IMR-90 (cell line): ENCODE measurements at regions not wholly inside any gene's neighbourhood (a gene's known extent, or its start where the extent isn't known, plus 50 kb on each side); places are given as distances from the start of the nearest gene placed in this dataset.

Source experiments
- ATAC-seq: fragments of 200-7000 bp; cut with Tn5 transposase; 2 replicates; pipeline ENCODE4 v1.9.1; 2020; ENCODE audit warnings: low read depth, mild to moderate bottlenecking, moderate library complexity
- BruUV-seq: library from RNA; stranded (reverse); fragments of 400-500 nt; replicated peaks from 2 replicates; lab custom pipeline; 2021; lab: Mats Ljungman, UMichigan
- CTCF ChIA-PET: fragments of 300-600 bp; formaldehyde crosslinking; extraction: SDS; loops from one replicate; lab custom pipeline; 2021; ENCODE audit warnings: antibody characterized with exemption; lab: Yijun Ruan, JAX
- POLR2A ChIA-PET: fragments of 300-600 bp; sonication (Branson Sonifier 250); formaldehyde crosslinking; loops from one replicate; lab custom pipeline; 2022; ENCODE audit warnings: antibody characterized with exemption; ENCODE audit not compliant: unreplicated experiment; lab: Charles Lee
- DNase-seq: peaks from one replicate; pipeline ENCODE4 v3.0.0; 2013
- H2AFZ ChIP-seq: replicated peaks from 2 replicates; pipeline ENCODE3; 2013; ENCODE audit warnings: low read length, mild to moderate bottlenecking; ENCODE audit not compliant: poor library complexity
- H2AK5ac ChIP-seq: 2 replicates; pipeline ENCODE4 v1.6.1; 2013; ENCODE audit warnings: low read depth, low read length, inconsistent platforms
- H2AK9ac ChIP-seq: replicated peaks from 2 replicates; pipeline ENCODE3; 2013; ENCODE audit warnings: mild to moderate bottlenecking, low read depth, low read length, moderate library complexity; ENCODE audit not compliant: poor library complexity
- H2BK120ac ChIP-seq: 2 replicates; pipeline ENCODE4 v1.6.1; 2013; ENCODE audit warnings: low read depth, low read length, inconsistent platforms
- H2BK15ac ChIP-seq: 3 replicates; pipeline ENCODE4 v1.6.1; 2013; ENCODE audit warnings: low read depth, low read length, inconsistent platforms
- H2BK20ac ChIP-seq: 2 replicates; pipeline ENCODE4 v1.6.1; 2013; ENCODE audit warnings: low read depth, mild to moderate bottlenecking, inconsistent platforms, low read length, moderate library complexity
- H2BK5ac ChIP-seq: 2 replicates; pipeline ENCODE4 v1.6.1; 2013; ENCODE audit warnings: mild to moderate bottlenecking, low read depth, low read length, inconsistent platforms; ENCODE audit not compliant: poor library complexity, severe bottlenecking
- H3K14ac ChIP-seq: replicated peaks from 2 replicates; pipeline ENCODE4 v1.6.1; 2013; ENCODE audit warnings: low read depth, low read length, inconsistent platforms
- H3K18ac ChIP-seq: 2 replicates; pipeline ENCODE4 v1.6.1; 2013; ENCODE audit warnings: low read depth, low read length, control low read depth
- H3K23ac ChIP-seq: 2 replicates; pipeline ENCODE4 v1.6.1; 2013; ENCODE audit warnings: low read depth, low read length, inconsistent platforms
- H3K27ac ChIP-seq: 2 replicates; pipeline ENCODE4 v1.5.1; 2013; ENCODE audit warnings: mild to moderate bottlenecking, control low read depth, low read length; ENCODE audit not compliant: insufficient read depth
- H3K27me3 ChIP-seq: 2 replicates; pipeline ENCODE4 v1.6.1; 2013; ENCODE audit warnings: low read length; ENCODE audit not compliant: control insufficient read depth, insufficient read depth
- H3K36me3 ChIP-seq: 2 replicates; pipeline ENCODE4 v1.6.1; 2013; ENCODE audit warnings: low read length, mixed read lengths; ENCODE audit not compliant: control insufficient read depth, insufficient read depth
- H3K4ac ChIP-seq: 2 replicates; pipeline ENCODE4 v1.6.1; 2013; ENCODE audit warnings: low read depth, low read length, inconsistent platforms
- H3K4me1 ChIP-seq: 2 replicates; pipeline ENCODE4 v1.6.1; 2013; ENCODE audit warnings: low read length, mixed read lengths; ENCODE audit not compliant: control insufficient read depth, insufficient read depth
- H3K4me2 ChIP-seq: 2 replicates; pipeline ENCODE4 v1.6.1; 2013; ENCODE audit warnings: low read depth, mild to moderate bottlenecking, control low read depth, low read length, moderate library complexity
- H3K4me3 ChIP-seq: 2 replicates; pipeline ENCODE4 v1.5.1; 2013; ENCODE audit warnings: low read depth, mild to moderate bottlenecking, control low read depth, low read length, moderate library complexity; ENCODE audit not compliant: insufficient read depth
- H3K56ac ChIP-seq: 2 replicates; pipeline ENCODE4 v1.6.1; 2013; ENCODE audit warnings: low read length, inconsistent platforms; ENCODE audit not compliant: insufficient read depth; ENCODE audit errors: extremely low read depth
- H3K79me1 ChIP-seq, 2 experiments: 2 replicates each; pipeline ENCODE4 v1.6.1; 2013; ENCODE audit warnings: low read length in 2 of 2, inconsistent platforms in 1 of 2, low read depth in 1 of 2
- H3K9ac ChIP-seq: 2 replicates; pipeline ENCODE4 v1.6.1; 2013; ENCODE audit warnings: low read depth, low read length, control low read depth
- H3K9me1 ChIP-seq: 2 replicates; pipeline ENCODE4 v1.6.1; 2013; ENCODE audit warnings: low read length, inconsistent platforms; ENCODE audit not compliant: insufficient read depth
- H3K9me3 ChIP-seq: 2 replicates; pipeline ENCODE4 v1.6.1; 2013; ENCODE audit warnings: low read length; ENCODE audit not compliant: control insufficient read depth, insufficient read depth
- H4K20me1 ChIP-seq: 2 replicates; pipeline ENCODE4 v1.6.1; 2013; ENCODE audit warnings: low read length, inconsistent platforms; ENCODE audit not compliant: insufficient read depth
- H4K5ac ChIP-seq: 2 replicates; pipeline ENCODE4 v1.6.1; 2013; ENCODE audit warnings: mild to moderate bottlenecking, low read depth, low read length, control low read depth
- H4K8ac ChIP-seq, 2 experiments: 2 replicates each; pipeline ENCODE4 v1.6.1; 2013; ENCODE audit warnings: low read depth in 2 of 2, low read length in 2 of 2, control low read depth in 1 of 2, inconsistent platforms in 1 of 2
- H4K91ac ChIP-seq: 2 replicates; pipeline ENCODE4 v1.6.1; 2013; ENCODE audit warnings: low read depth, low read length, inconsistent platforms; ENCODE audit not compliant: insufficient read depth
- BHLHE40 ChIP-seq: fragments of 150-350 bp; IDR thresholded peaks from 2 replicates; pipeline ENCODE4 v1.6.1; 2016; ENCODE audit warnings: mild to moderate bottlenecking, low read depth, low read length
- CHD1 ChIP-seq: IDR thresholded peaks from 2 replicates; pipeline ENCODE4 v1.6.1; 2012; ENCODE audit warnings: low read depth, low read length, improper control_type of control experiment
- FOS ChIP-seq: fragments of 150-350 bp; IDR thresholded peaks from 2 replicates; pipeline ENCODE4 v1.6.1; 2016; ENCODE audit warnings: low read depth, low read length
- MAZ ChIP-seq: IDR thresholded peaks from 2 replicates; pipeline ENCODE4 v1.6.1; 2012; ENCODE audit warnings: low read depth, mild to moderate bottlenecking, low read length, improper control_type of control experiment, moderate library complexity, borderline replicate concordance
- USF2 ChIP-seq: fragments of 150-350 bp; IDR thresholded peaks from 2 replicates; pipeline ENCODE4 v1.6.1; 2017; ENCODE audit warnings: mild to moderate bottlenecking, antibody characterized with exemption, low read length, low read depth
- WGBS, 2 experiments: methylation state at CpG; one replicate each; pipeline versions ENCODE4 v1.1.5 to v1.1.7; 2013; ENCODE audit warnings: missing lambda C conversion rate in 2 of 2; ENCODE audit not compliant: insufficient read length in 1 of 2; ENCODE audit errors: extremely low coverage in 2 of 2; 5-methylcytosine and 5-hydroxymethylcytosine counted together
- dilution Hi-C: fragments of 300-500 bp; cut with HindIII; formaldehyde crosslinking; loops from one replicate; pipeline ENCODE4 v1.14.3; 2018; ENCODE audit warnings: low sequenced_read_pairs; ENCODE audit not compliant: unreplicated experiment
- in situ Hi-C: fragments of 300-500 bp; cut with MboI; formaldehyde crosslinking; loops from 3 replicates; pipeline ENCODE4 v1.14.3; 2019; ENCODE audit warnings: low sequenced_read_pairs, inconsistent platforms, mixed read lengths
- intact Hi-C: fragments of 100-400 bp; cut with micrococcal nuclease; formaldehyde crosslinking; loops from 2 replicates; pipeline ENCODE4 v1.10.0; 2022

- no peak overlapping the region for H3K27ac ChIP-seq
- WGBS, 2 experiments: 33% methylated on average over 1 of the region's 4 CpGs; no CpG with 5 or more reads in 1 of the 2 experiments
- no peaks in the 10 kb centered on the region for H3K4me1 ChIP-seq
- no peaks in the 10 kb centered on the region for H3K27me3 ChIP-seq
- no peak for DNase-seq
- H2AFZ ChIP-seq: no peak overlapping the region
- H3K4ac ChIP-seq: no peak overlapping the region
- H3K9ac ChIP-seq: no peak overlapping the region
- BruUV-seq: no TSS peak
- H2BK15ac ChIP-seq: no peak overlapping the region
- H3K79me1 ChIP-seq: no peaks in the 10 kb centered on the region
- no peak overlapping the region for H2BK120ac ChIP-seq
- no peaks in the 10 kb centered on the region for H3K9me1 ChIP-seq
- H2AK9ac ChIP-seq: no peak overlapping the region
- intact Hi-C loops: no loop called here
- no peak overlapping the region for H3K14ac ChIP-seq
- H2BK5ac ChIP-seq: no peak overlapping the region
- no peak overlapping the region for H2BK20ac ChIP-seq
- no peak overlapping the region for H3K4me3 ChIP-seq
- no peak overlapping the region for H3K18ac ChIP-seq
- ChIA-PET POLR2A (no interaction called here), CTCF (no interaction called here)
- no peak overlapping the region for H3K56ac ChIP-seq
- TF ChIP-seq BHLHE40 (no peak), USF2 (no peak), CHD1 (no peak), FOS (no peak), MAZ (no peak)
- no peak overlapping the region for H2AK5ac ChIP-seq
- H3K9me3 ChIP-seq: no peaks in the 10 kb centered on the region; the same call in 1 of the 2 replicates
- H4K20me1 ChIP-seq: no peaks in the 10 kb centered on the region
- H3K36me3 ChIP-seq: no peaks in the 10 kb centered on the region
- no peak overlapping the region for H3K4me2 ChIP-seq
- H4K5ac ChIP-seq: no peak overlapping the region
- no peak overlapping the region for H4K8ac ChIP-seq
- no peak overlapping the region for H4K91ac ChIP-seq
- ATAC-seq: no peak
- in situ Hi-C loops: no loop called here
- H3K23ac ChIP-seq: no peak overlapping the region
- dilution Hi-C loops: no loop called here
Observed at GRCh38 chr4:22202246-22202974, 253.8 kb upstream of the KCNIP4 start.
